Neural progenitor cell (in vitro differentiated cells): ENCODE measurements at regions not wholly inside any gene's neighbourhood (a gene's known extent, or its start where the extent isn't known, plus 50 kb on each side); places are given as distances from the start of the nearest gene placed in this dataset.

Experiments
- DNase-seq: peaks from one replicate; pipeline ENCODE4 v3.0.0-alpha.2; 2016; ENCODE audit warnings: low spot score
- H2AFZ ChIP-seq: fragments of 200-600 bp; sonication (generic); replicated peaks from 2 replicates; pipeline ENCODE4 v1.6.1; 2016; ENCODE audit warnings: antibody characterized with exemption
- H3F3A ChIP-seq: fragments of 200-600 bp; sonication (generic); 2 replicates; pipeline ENCODE4 v1.6.1; 2016; ENCODE audit warnings: antibody characterized with exemption, low read depth
- H3K27ac ChIP-seq: fragments of 200-600 bp; sonication (generic); 2 replicates; pipeline ENCODE4 v1.5.1; 2016; ENCODE audit warnings: mild to moderate bottlenecking
- H3K27me3 ChIP-seq: fragments of 200-600 bp; sonication (generic); 2 replicates; pipeline ENCODE4 v1.6.1; 2016; ENCODE audit warnings: mild to moderate bottlenecking, moderate library complexity
- H3K36me3 ChIP-seq: fragments of 200-600 bp; sonication (generic); 2 replicates; pipeline ENCODE4 v1.5.1; 2016
- H3K4me1 ChIP-seq: fragments of 200-600 bp; sonication (generic); 2 replicates; pipeline ENCODE4 v1.6.1; 2016; ENCODE audit warnings: mixed run types
- H3K4me2 ChIP-seq: fragments of 200-600 bp; sonication (generic); 2 replicates; pipeline ENCODE4 v1.6.1; 2016
- H3K4me3 ChIP-seq: fragments of 200-600 bp; sonication (generic); 2 replicates; pipeline ENCODE4 v1.5.1; 2016
- H3K79me2 ChIP-seq: fragments of 200-600 bp; sonication (generic); 2 replicates; pipeline ENCODE4 v1.6.1; 2016; ENCODE audit warnings: low read depth
- H3K9ac ChIP-seq: fragments of 200-600 bp; sonication (generic); 2 replicates; pipeline ENCODE4 v1.6.1; 2016
- H3K9me3 ChIP-seq: fragments of 200-600 bp; sonication (generic); 2 replicates; pipeline ENCODE4 v1.5.1; 2016; ENCODE audit warnings: low read depth
- H4K20me1 ChIP-seq: fragments of 200-600 bp; sonication (generic); 2 replicates; pipeline ENCODE4 v1.6.1; 2016; ENCODE audit warnings: low read depth
- H3K27ac Mint-ChIP-seq: 3 replicates; pipeline ENCODE4 v1.8.0; 2021; ENCODE audit warnings: mixed read lengths
- H3K27me3 Mint-ChIP-seq: 2 replicates; pipeline ENCODE4 v1.8.0; 2022; ENCODE audit warnings: low read depth, mild to moderate bottlenecking, inconsistent platforms, moderate library complexity, mixed read lengths; ENCODE audit not compliant: insufficient read depth
- H3K36me3 Mint-ChIP-seq: 3 replicates; pipeline ENCODE4 v1.8.0; 2021; ENCODE audit warnings: mixed read lengths
- H3K4me1 Mint-ChIP-seq: 3 replicates; pipeline ENCODE4 v1.8.0; 2021; ENCODE audit warnings: mixed read lengths
- H3K4me3 Mint-ChIP-seq: 3 replicates; pipeline ENCODE4 v1.8.0; 2021; ENCODE audit warnings: mild to moderate bottlenecking, moderate library complexity, mixed read lengths
- H3K9me3 Mint-ChIP-seq: 3 replicates; pipeline ENCODE4 v1.8.0; 2020; ENCODE audit warnings: mixed read lengths
- CTCF ChIP-seq: fragments of 200-600 bp; sonication (generic); IDR thresholded peaks from 2 replicates; pipeline ENCODE4 v1.5.1; 2017; ENCODE audit warnings: antibody characterized with exemption, mild to moderate bottlenecking
- EZH2 ChIP-seq: fragments of 200-600 bp; sonication (generic); IDR thresholded peaks from 2 replicates; pipeline ENCODE4 v1.6.1; 2017; ENCODE audit warnings: antibody characterized with exemption, mild to moderate bottlenecking, moderate library complexity
- EZH2phosphoT487 ChIP-seq: fragments of 200-600 bp; sonication (generic); IDR thresholded peaks from 2 replicates; pipeline ENCODE4 v1.6.1; 2017; ENCODE audit warnings: antibody characterized with exemption

GRCh38 chr13:31045286-31046081, 113.0 kb downstream of the TEX26 start:
- no peak overlapping the region for H3K27ac ChIP-seq
- H3K4me1 ChIP-seq: no peaks in the 10 kb centered on the region
- no peaks in the 10 kb centered on the region for H3K36me3 Mint-ChIP-seq
- H3K9ac ChIP-seq: no peak overlapping the region
- H3K4me3 Mint-ChIP-seq: no peak overlapping the region
- H3K27me3 Mint-ChIP-seq: peaks cover 3% of the 10 kb centered on the region
- DNase-seq: no peak
- no peaks in the 10 kb centered on the region for H3K9me3 ChIP-seq
- H3K4me1 Mint-ChIP-seq: peaks cover 7% of the 10 kb centered on the region
- H3F3A ChIP-seq: no peaks in the 10 kb centered on the region
- no peak overlapping the region for H3K27ac Mint-ChIP-seq
- H3K79me2 ChIP-seq: no peaks in the 10 kb centered on the region
- H3K4me2 ChIP-seq: no peak overlapping the region
- H3K9me3 Mint-ChIP-seq: no peaks in the 10 kb centered on the region
- H4K20me1 ChIP-seq: no peaks in the 10 kb centered on the region
- no peak for TF ChIP-seq CTCF
- TF ChIP-seq EZH2phosphoT487: no peak
- no peak for TF ChIP-seq EZH2
- H3K4me3 ChIP-seq: no peak overlapping the region
- H3K27me3 ChIP-seq: no peaks in the 10 kb centered on the region
- H2AFZ ChIP-seq: no peak overlapping the region
- H3K36me3 ChIP-seq: no peaks in the 10 kb centered on the region

- Mint-ChIP-seq H3K4me3 (no peak overlapping the region), H3K27ac (no peak overlapping the region), H3K9me3 (no peaks in the 10 kb centered on the region), H3K27me3 (peaks cover 5% of the 10 kb centered on the region), H3K4me1 (peaks cover 7% of the 10 kb centered on the region), H3K36me3 (no peaks in the 10 kb centered on the region)
- H3K9me3 ChIP-seq: no peaks in the 10 kb centered on the region
- no peaks in the 10 kb centered on the region for H3F3A ChIP-seq
- H3K27me3 ChIP-seq: no peaks in the 10 kb centered on the region
- no peaks in the 10 kb centered on the region for H3K36me3 ChIP-seq
- no peak overlapping the region for H3K9ac ChIP-seq
- no peak for TF ChIP-seq EZH2
- no peak for TF ChIP-seq EZH2phosphoT487
- peak; percentile 90 for TF ChIP-seq CTCF
- H2AFZ ChIP-seq: no peak overlapping the region
- H3K27ac ChIP-seq: no peak overlapping the region
- H3K4me3 ChIP-seq: no peak overlapping the region
- no peak overlapping the region for H3K4me2 ChIP-seq
- no peaks in the 10 kb centered on the region for H3K79me2 ChIP-seq
- DNase-seq: peak; percentile 84
- H3K4me1 ChIP-seq: no peaks in the 10 kb centered on the region
- no peaks in the 10 kb centered on the region for H4K20me1 ChIP-seq
These were observed 112.2 kb downstream of the TEX26 start for GRCh38 chr13:31044364-31045285.

- no peak overlapping the region for H3K27ac ChIP-seq
- Mint-ChIP-seq H3K27me3 (peaks cover 8% of the 10 kb centered on the region), H3K4me3 (no peak overlapping the region), H3K36me3 (no peaks in the 10 kb centered on the region), H3K4me1 (peaks cover 7% of the 10 kb centered on the region), H3K27ac (no peak overlapping the region), H3K9me3 (no peaks in the 10 kb centered on the region)
- TF ChIP-seq CTCF (peak; percentile 6), EZH2phosphoT487 (no peak), EZH2 (no peak)
- H3K4me2 ChIP-seq: no peak overlapping the region
- no peaks in the 10 kb centered on the region for H3K27me3 ChIP-seq
- H4K20me1 ChIP-seq: no peaks in the 10 kb centered on the region
- H3K79me2 ChIP-seq: no peaks in the 10 kb centered on the region
- H3K4me1 ChIP-seq: no peaks in the 10 kb centered on the region
- H3K36me3 ChIP-seq: no peaks in the 10 kb centered on the region
- no peak overlapping the region for H3K9ac ChIP-seq
- H3K4me3 ChIP-seq: no peak overlapping the region
- H3K9me3 ChIP-seq: no peaks in the 10 kb centered on the region
- H3F3A ChIP-seq: no peaks in the 10 kb centered on the region
- peak; percentile 22 for DNase-seq
- H2AFZ ChIP-seq: no peak overlapping the region
These were observed 111.5 kb downstream of the TEX26 start for GRCh38 chr13:31043957-31044356.
